Heart right ventricle (tissue), 16 donors: ENCODE measurements at regions not wholly inside any gene's neighbourhood (a gene's known extent, or its start where the extent isn't known, plus 50 kb on each side); places are given as distances from the start of the nearest gene placed in this dataset.
"Not testable (repeated sequence)": the region's sequence is repeated elsewhere in the genome, so short reads cannot be mapped to it uniquely, and the experiment has no call there.

Source experiments
- ATAC-seq, 8 donors: fragments of 200-7000 bp; cut with Tn5 transposase; one replicate each; pipeline ENCODE4 v1.9.1; 2020; ENCODE audit warnings: mild to moderate bottlenecking in 8 of 8, moderate library complexity in 8 of 8, moderate number of reproducible peaks in 1 of 8
- DNase-seq, 2 donors: peaks; one replicate each; pipeline ENCODE4 v3.0.0-alpha.2; 2020
- H3K27ac ChIP-seq, 10 donors: fragments of 200-600 bp; sonication (generic) in 2 of 10; one replicate each; pipeline versions ENCODE4 v1.5.0 to v1.8.0; 2020 to 2022; ENCODE audit warnings: mild to moderate bottlenecking in 3 of 10
- H3K27me3 ChIP-seq, 7 donors: fragments of 200-600 bp; one replicate each; pipeline ENCODE4 v1.8.0; 2021 to 2022; ENCODE audit warnings: mild to moderate bottlenecking in 2 of 7
- H3K36me3 ChIP-seq, 9 donors: fragments of 200-600 bp; sonication (generic) in 1 of 9; one replicate each; pipeline versions ENCODE4 v1.5.0 to v1.8.0; 2020 to 2022; ENCODE audit warnings: mild to moderate bottlenecking in 2 of 9
- H3K4me1 ChIP-seq, 9 donors: fragments of 200-600 bp; sonication (generic) in 1 of 9; one replicate each; pipeline versions ENCODE4 v1.5.0 to v1.8.0; 2020 to 2022; ENCODE audit warnings: mild to moderate bottlenecking in 4 of 9
- H3K4me3 ChIP-seq, 10 donors: fragments of 200-600 bp; sonication (generic) in 2 of 10; one replicate each; pipeline versions ENCODE4 v1.5.0 to v1.8.0; 2020 to 2022; ENCODE audit warnings: mild to moderate bottlenecking in 7 of 10, moderate library complexity in 2 of 10
- H3K9me3 ChIP-seq, 11 donors: fragments of 200-600 bp in 10 of 11; sonication (generic) in 2 of 11; one replicate each; pipeline versions ENCODE4 v1.5.0 to v1.8.0; 2013 to 2022; ENCODE audit warnings: mild to moderate bottlenecking in 2 of 11, control low read depth in 1 of 11, moderate library complexity in 1 of 11
- CTCF ChIP-seq, 9 donors: fragments of 200-600 bp; sonication (generic) in 2 of 9; IDR thresholded peaks; one replicate each; pipeline versions ENCODE4 v1.5.0 to v1.8.0; 2021 to 2022; ENCODE audit warnings: antibody characterized with exemption in 9 of 9, mild to moderate bottlenecking in 5 of 9, moderate library complexity in 1 of 9
- WGBS, 2 donors: extraction: QIAGEN DNeasy Blood & Tissue Kit; methylation state at CpG; one replicate each; pipeline ENCODE4 v1.1.7; 2013; ENCODE audit warnings: inconsistent platforms in 1 of 2; 5-methylcytosine and 5-hydroxymethylcytosine counted together
- intact Hi-C, 10 donors: fragments of 100-400 bp; cut with DNase I; formaldehyde crosslinking; loops; one replicate each; pipeline versions ENCODE4 v1.11.1 to v1.14.2; 2022
- donor health status: Arrhythmogenic right ventricular cardiomyopathy.
- donor health status: ischemic (EF 13 %, LVEDD 7.1; RV severe dilation, severe dysfunction).
- donor health status: healthy with polysubstance abuse.
- donor health status: DM: no; HTN: yes; CAD: no.
- donor health status: DM: no; HTN: no; CAD: no.
- donor health status: ischemic (EF 25% LVEDD 6.9; RV normal size, moderate dysfunction).
- donor health status: ischemic (EF 25% LVEDD 5.7; RV mildly dilated, moderate dysfunction).
- donor health status: healthy.
- donor health status: DM: yes; HTN: yes; CAD: no.
- donor health status: Ischemic cardiomyopathy.
- donor health status: ischemic (EF 35%, LVEDD 5.7; RV mildly dilated, moderate dysfunction).
- donor health status: nonischemic (EF 11% LVEDD 7.7; RV severe dilation, severe dysfunction).
- donor health status: DM: yes; HTN: yes; CAD: no.
- donor health status: PGD.
- donor health status: ischemic (EF 29% LVEDD 5.4; RV normal size, mild dysfunction).
- donor health status: nonischemic (EF 23%, LVEDD 6.1; RV moderate dilation, normal function).

- intact Hi-C loops = no loop called here
- ATAC-seq = no peak
- Histone ChIP-seq H3K4me3 (no peak overlapping the region), H3K36me3 (no peaks in the 10 kb centered on the region), H3K4me1 (peaks cover 0 to 24% (median 11%) of the 10 kb centered on the region in 9 donors), H3K27ac (no peak overlapping the region), H3K9me3 (no peaks in the 10 kb centered on the region), H3K27me3 (no peaks in the 10 kb centered on the region)
- no peak for TF ChIP-seq CTCF (IDR thresholded peaks at IDR 0.05)
- DNase-seq = no peak
- 87 to 88% methylated on average over 8 of the region's 8 CpGs for WGBS, 2 donors
These were observed 101.2 kb upstream of the SEC11C start for GRCh38 chr18:59038295-59039039.

GRCh38 chr18:59039040-59039320 lies 100.7 kb upstream of the SEC11C start:
- H3K27me3 ChIP-seq, intact Hi-C loops, H3K9me3 ChIP-seq, ATAC-seq, DNase-seq, H3K4me3 ChIP-seq, H3K27ac ChIP-seq, H3K36me3 ChIP-seq: not testable (repeated sequence)
- peaks cover 0 to 25% (median 11%) of the 10 kb centered on the region in 9 donors for H3K4me1 ChIP-seq
- WGBS, 2 donors = 87 to 88% methylated on average over 1 of the region's 1 CpG

GRCh38 chr18:59039449-59039848 lies 100.2 kb upstream of the SEC11C start:
- H3K36me3 ChIP-seq = no peaks in the 10 kb centered on the region
- H3K9me3 ChIP-seq = no peaks in the 10 kb centered on the region
- ATAC-seq = no peak
- H3K27me3 ChIP-seq = no peaks in the 10 kb centered on the region
- WGBS, 2 donors = 97% methylated on average over 6 of the region's 6 CpGs
- H3K4me1 ChIP-seq = peaks cover 0 to 30% (median 11%) of the 10 kb centered on the region in 9 donors
- H3K4me3 ChIP-seq = no peak overlapping the region
- no peak overlapping the region for H3K27ac ChIP-seq
- intact Hi-C loops = no loop called here
- DNase-seq = no peak
- TF ChIP-seq CTCF (IDR thresholded peaks at IDR 0.05) = no peak

- Histone ChIP-seq H3K4me1 (peaks cover 0 to 41% (median 14%) of the 10 kb centered on the region in 9 donors), H3K9me3 (no peaks in the 10 kb centered on the region), H3K27ac (no peak overlapping the region), H3K36me3 (no peaks in the 10 kb centered on the region), H3K4me3 (no peak overlapping the region), H3K27me3 (no peaks in the 10 kb centered on the region)
- no peak for DNase-seq
- 94 to 95% methylated on average over 8 of the region's 8 CpGs for WGBS, 2 donors
- intact Hi-C loops = loop anchor here in 1 of 10 donors (1.0 kb wide), 1 partner anchor 36 kb away; no protein-coding TSS in a partner anchor
- peak in 1 of 8 donors; percentile 49 for ATAC-seq
- TF ChIP-seq CTCF (IDR thresholded peaks at IDR 0.05) = no peak
These were observed 98.9 kb upstream of the SEC11C start for GRCh38 chr18:59040770-59041148.

- Histone ChIP-seq H3K4me1 (peaks cover 0 to 41% (median 14%) of the 10 kb centered on the region in 9 donors), H3K27ac (no peak overlapping the region), H3K27me3 (no peaks in the 10 kb centered on the region), H3K9me3 (no peaks in the 10 kb centered on the region), H3K4me3 (no peak overlapping the region), H3K36me3 (no peaks in the 10 kb centered on the region)
- no peak for DNase-seq
- no peak for ATAC-seq
- intact Hi-C loops = no loop called here
- TF ChIP-seq CTCF (IDR thresholded peaks at IDR 0.05) = no peak
- 89 to 91% methylated on average over 6 of the region's 6 CpGs for WGBS, 2 donors
These were observed 98.4 kb upstream of the SEC11C start for GRCh38 chr18:59041296-59041695.
